Mesendoderm (in vitro differentiated cells): ENCODE measurements at regions not wholly inside any gene's neighbourhood (a gene's known extent, or its start where the extent isn't known, plus 50 kb on each side); places are given as distances from the start of the nearest gene placed in this dataset.
A peak's percentile ranks its signal among the peaks of the same experiment; 100 is the strongest.

ENCODE experiments used
- DNase-seq: peaks from one replicate; pipeline ENCODE4 v3.0.0; 2013
- H2AK5ac ChIP-seq: 2 replicates; pipeline ENCODE4 v1.6.1; 2013; ENCODE audit warnings: low read length, inconsistent platforms
- H2BK120ac ChIP-seq: 2 replicates; pipeline ENCODE4 v1.6.1; 2013; ENCODE audit warnings: low read depth, mild to moderate bottlenecking, low read length, moderate library complexity, mixed read lengths
- H2BK15ac ChIP-seq: replicated peaks from 2 replicates; pipeline ENCODE4 v1.6.1; 2013; ENCODE audit warnings: low read depth, mild to moderate bottlenecking, moderate library complexity
- H2BK5ac ChIP-seq: 2 replicates; pipeline ENCODE4 v1.6.1; 2013; ENCODE audit warnings: low read length, inconsistent platforms
- H3K18ac ChIP-seq: 2 replicates; pipeline ENCODE4 v1.6.1; 2013; ENCODE audit warnings: mild to moderate bottlenecking, low read length, mixed read lengths
- H3K23ac ChIP-seq: one replicate; pipeline ENCODE4 v1.6.1; 2013; ENCODE audit warnings: low read length
- H3K27ac ChIP-seq: 2 replicates; pipeline ENCODE4 v1.5.1; 2013; ENCODE audit warnings: low read depth, mild to moderate bottlenecking, inconsistent platforms, low read length, moderate library complexity
- H3K27me3 ChIP-seq: 2 replicates; pipeline ENCODE4 v1.6.1; 2013; ENCODE audit warnings: low read length, control low read depth, mild to moderate bottlenecking, inconsistent platforms; ENCODE audit not compliant: insufficient read depth, poor library complexity
- H3K36me3 ChIP-seq: 2 replicates; pipeline ENCODE4 v1.6.1; 2013; ENCODE audit warnings: low read length, inconsistent platforms; ENCODE audit not compliant: control insufficient read depth, insufficient read depth
- H3K4ac ChIP-seq: one replicate; pipeline ENCODE4 v1.6.1; 2013; ENCODE audit warnings: low read depth, mild to moderate bottlenecking, low read length, moderate library complexity
- H3K4me1 ChIP-seq: 2 replicates; pipeline ENCODE4 v1.6.1; 2013; ENCODE audit warnings: low read depth, low read length, inconsistent platforms; ENCODE audit not compliant: control insufficient read depth
- H3K4me2 ChIP-seq: 2 replicates; pipeline ENCODE4 v1.6.1; 2013; ENCODE audit warnings: low read length
- H3K4me3 ChIP-seq: 2 replicates; pipeline ENCODE4 v1.5.1; 2013; ENCODE audit warnings: mild to moderate bottlenecking, low read length
- H3K56ac ChIP-seq: one replicate; pipeline ENCODE4 v1.6.1; 2013; ENCODE audit warnings: low read length
- H3K79me1 ChIP-seq: 2 replicates; pipeline ENCODE4 v1.6.1; 2013; ENCODE audit warnings: low read length, inconsistent platforms
- H3K79me2 ChIP-seq: 2 replicates; pipeline ENCODE4 v1.6.1; 2013; ENCODE audit warnings: mild to moderate bottlenecking, low read length; ENCODE audit not compliant: control insufficient read depth, insufficient read depth
- H3K9ac ChIP-seq: 2 replicates; pipeline ENCODE4 v1.6.1; 2013; ENCODE audit warnings: low read length, inconsistent platforms
- H4K5ac ChIP-seq: one replicate; pipeline ENCODE4 v1.6.1; 2013; ENCODE audit warnings: low read length
- H4K8ac ChIP-seq: one replicate; pipeline ENCODE4 v1.6.1; 2013; ENCODE audit warnings: low read depth, mild to moderate bottlenecking, control low read depth, low read length, moderate library complexity
- WGBS: extraction: QIAGEN DNeasy Blood & Tissue Kit; methylation state at CpG from one replicate; pipeline ENCODE4 v1.1.7; 2013; ENCODE audit warnings: low lambda C conversion rate, missing lambda C conversion rate; ENCODE audit not compliant: insufficient coverage; ENCODE audit errors: extremely low coverage; 5-methylcytosine and 5-hydroxymethylcytosine counted together

DNA sequence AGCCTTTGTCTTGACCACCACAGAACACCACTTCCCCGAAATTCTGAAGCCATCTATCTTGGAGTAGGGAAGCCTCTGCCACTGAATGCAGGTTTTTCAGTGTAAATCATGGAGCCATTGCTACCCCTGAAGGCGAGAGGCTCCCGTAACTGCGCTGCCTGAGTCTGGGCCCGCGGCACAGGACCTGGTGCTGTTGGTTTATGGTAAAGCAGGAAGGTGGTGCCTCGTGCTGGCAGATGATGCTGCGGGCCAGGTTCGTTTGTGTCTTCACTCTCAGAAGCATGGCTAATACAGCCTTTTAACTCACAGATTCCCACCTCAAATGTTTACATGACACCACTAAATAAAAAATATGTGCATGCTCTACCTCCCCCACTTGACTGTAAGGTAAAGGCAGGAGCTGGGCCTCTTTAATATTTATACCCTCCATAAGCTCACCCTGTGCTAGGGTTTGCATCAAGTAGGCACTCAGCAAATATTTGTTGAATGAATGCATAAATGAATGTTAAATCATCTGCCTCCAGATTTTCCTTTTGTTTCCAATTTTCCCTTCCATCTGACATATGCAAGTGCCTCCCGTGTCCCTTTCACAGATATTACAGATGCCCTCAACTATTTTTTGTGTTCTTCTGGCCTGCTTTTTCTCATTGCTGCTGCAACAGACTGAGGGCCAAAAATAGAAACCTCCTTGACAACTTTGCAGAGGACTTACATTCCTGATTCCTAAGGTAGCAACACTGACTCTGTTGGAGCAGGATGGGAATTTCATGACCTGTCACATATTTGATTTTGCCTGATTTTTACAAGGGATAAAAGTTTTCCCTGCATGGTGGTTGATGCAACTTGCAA lies 83.5 kb upstream of the CPO start:
- Histone ChIP-seq H4K8ac (no peak overlapping the region), H3K79me2 (no peaks in the 10 kb centered on the region), H3K9ac (no peak overlapping the region), H3K4me2 (no peak overlapping the region), H2AK5ac (no peak overlapping the region), H3K4me1 (no peaks in the 10 kb centered on the region), H3K56ac (no peak overlapping the region), H4K5ac (no peak overlapping the region), H2BK5ac (no peak overlapping the region), H3K36me3 (no peaks in the 10 kb centered on the region), H2BK15ac (no peak overlapping the region), H3K27me3 (no peaks in the 10 kb centered on the region), H3K4ac (no peak overlapping the region), H3K23ac (no peak overlapping the region), H2BK120ac (no peak overlapping the region), H3K27ac (no peak overlapping the region), H3K4me3 (no peak overlapping the region), H3K79me1 (no peaks in the 10 kb centered on the region), H3K18ac (no peak overlapping the region)
- DNase-seq: peak; percentile 9
- no CpG with 5 or more reads among the region's 10 CpGs for WGBS

- H3K9ac ChIP-seq: no peak overlapping the region
- no peak overlapping the region for H3K4me2 ChIP-seq
- no peak overlapping the region for H2BK120ac ChIP-seq
- H4K8ac ChIP-seq: no peak overlapping the region
- DNase-seq: no peak
- no peak overlapping the region for H2AK5ac ChIP-seq
- H3K56ac ChIP-seq: no peak overlapping the region
- no peaks in the 10 kb centered on the region for H3K36me3 ChIP-seq
- H3K4me1 ChIP-seq: no peaks in the 10 kb centered on the region
- H3K4me3 ChIP-seq: no peak overlapping the region
- H3K79me1 ChIP-seq: no peaks in the 10 kb centered on the region
- no peak overlapping the region for H3K18ac ChIP-seq
- no peak overlapping the region for H3K23ac ChIP-seq
- H3K79me2 ChIP-seq: no peaks in the 10 kb centered on the region
- no peak overlapping the region for H4K5ac ChIP-seq
- H3K4ac ChIP-seq: no peak overlapping the region
- no peak overlapping the region for H2BK15ac ChIP-seq
- no peak overlapping the region for H2BK5ac ChIP-seq
- no peaks in the 10 kb centered on the region for H3K27me3 ChIP-seq
- no peak overlapping the region for H3K27ac ChIP-seq
Observed at GRCh38 chr2:206856513-206856912, 82.8 kb upstream of the CPO start.

- DNase-seq: no peak
- H3K56ac ChIP-seq: no peak overlapping the region
- WGBS: no CpG with 5 or more reads among the region's 4 CpGs
Observed at GRCh38 chr2:206858687-206859329, 80.5 kb upstream of the CPO start.

DNA sequence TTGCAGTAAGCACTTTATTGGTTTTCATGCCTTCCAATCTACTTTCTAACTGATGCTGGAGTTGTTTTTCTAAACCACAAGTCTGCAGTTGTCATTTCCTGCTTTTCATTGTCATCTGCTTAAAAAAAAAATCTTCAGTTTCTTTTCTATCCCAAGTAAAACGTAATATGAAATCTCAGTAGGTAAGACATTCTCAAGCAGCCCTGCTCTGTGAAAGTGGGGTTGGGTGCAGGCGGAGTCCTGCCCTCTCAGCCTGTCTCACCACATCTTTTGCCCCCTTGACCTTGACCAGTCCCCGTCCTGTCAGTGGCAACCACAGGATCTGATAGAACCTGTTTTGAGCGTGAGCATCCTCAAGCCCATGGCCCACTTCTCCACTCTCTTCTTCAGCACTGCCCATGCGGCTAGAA lies 80.0 kb upstream of the CPO start:
- Histone ChIP-seq H3K9ac (no peak overlapping the region), H3K79me1 (no peaks in the 10 kb centered on the region), H3K4me1 (no peaks in the 10 kb centered on the region), H4K5ac (no peak overlapping the region), H3K23ac (no peak overlapping the region), H3K18ac (no peak overlapping the region), H2BK5ac (no peak overlapping the region), H4K8ac (no peak overlapping the region), H2AK5ac (no peak overlapping the region), H3K36me3 (no peaks in the 10 kb centered on the region), H3K79me2 (no peaks in the 10 kb centered on the region), H3K4ac (no peak overlapping the region), H2BK15ac (no peak overlapping the region), H3K4me3 (no peak overlapping the region), H3K27ac (no peak overlapping the region), H2BK120ac (no peak overlapping the region), H3K27me3 (no peaks in the 10 kb centered on the region), H3K56ac (no peak overlapping the region), H3K4me2 (no peak overlapping the region)
- DNase-seq: no peak
- no CpG with 5 or more reads among the region's 5 CpGs for WGBS

More at GRCh38 chr2:206858687-206859329, 80.5 kb upstream of the CPO start:
- no peak overlapping the region for H3K9ac ChIP-seq
- H3K36me3 ChIP-seq: no peaks in the 10 kb centered on the region
- no peak overlapping the region for H4K8ac ChIP-seq
- no peak overlapping the region for H3K23ac ChIP-seq
- H2BK15ac ChIP-seq: no peak overlapping the region
- H3K4ac ChIP-seq: no peak overlapping the region
- H2AK5ac ChIP-seq: no peak overlapping the region
- H3K79me2 ChIP-seq: no peaks in the 10 kb centered on the region
- no peak overlapping the region for H3K18ac ChIP-seq
- no peak overlapping the region for H3K4me3 ChIP-seq
- H3K4me2 ChIP-seq: no peak overlapping the region
- H4K5ac ChIP-seq: no peak overlapping the region
- H3K4me1 ChIP-seq: no peaks in the 10 kb centered on the region
- no peaks in the 10 kb centered on the region for H3K79me1 ChIP-seq
- H2BK5ac ChIP-seq: no peak overlapping the region
- H2BK120ac ChIP-seq: no peak overlapping the region
- no peak overlapping the region for H3K27ac ChIP-seq
- H3K27me3 ChIP-seq: no peaks in the 10 kb centered on the region

DNA sequence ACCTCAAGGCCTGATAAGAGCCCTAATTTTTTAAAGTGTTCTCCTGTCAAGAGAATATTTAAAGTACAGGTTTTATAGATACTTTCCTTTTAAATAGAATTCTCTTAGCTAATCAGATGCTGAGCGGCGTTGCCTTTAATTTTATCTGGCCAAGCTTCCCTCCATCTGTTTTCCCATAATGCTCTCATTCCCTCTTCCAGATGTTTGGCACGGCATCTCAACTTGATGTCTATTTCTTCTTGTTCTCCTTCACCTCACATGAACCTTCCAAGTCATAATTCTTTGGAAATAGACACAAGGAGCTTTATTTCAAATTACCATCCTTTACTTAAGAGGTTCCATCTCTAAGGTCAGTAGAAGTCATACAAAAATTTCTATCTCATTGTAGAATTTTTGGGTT lies 76.1 kb upstream of the CPO start:
- Histone ChIP-seq H4K5ac (no peak overlapping the region), H3K4ac (no peak overlapping the region), H3K4me3 (no peak overlapping the region), H3K4me2 (no peak overlapping the region), H3K4me1 (no peaks in the 10 kb centered on the region), H4K8ac (no peak overlapping the region), H2AK5ac (no peak overlapping the region), H3K9ac (no peak overlapping the region), H3K79me2 (no peaks in the 10 kb centered on the region), H3K23ac (no peak overlapping the region), H3K79me1 (no peaks in the 10 kb centered on the region), H2BK15ac (no peak overlapping the region), H3K36me3 (no peaks in the 10 kb centered on the region), H3K56ac (no peak overlapping the region), H3K27me3 (no peaks in the 10 kb centered on the region), H2BK5ac (no peak overlapping the region), H3K18ac (no peak overlapping the region), H3K27ac (no peak overlapping the region), H2BK120ac (no peak overlapping the region)
- WGBS: no CpG with 5 or more reads among the region's 3 CpGs
- DNase-seq: no peak
